MM.1S (cell line): ENCODE measurements at regions not wholly inside any gene's neighbourhood (a gene's known extent, or its start where the extent isn't known, plus 50 kb on each side); places are given as distances from the start of the nearest gene placed in this dataset.

Experiments
- DNase-seq: peaks from one replicate; pipeline ENCODE4 v3.0.0-alpha.2; 2015
- H2AFZ ChIP-seq: fragments of 300-600 bp; sonication (generic); 2 replicates; pipeline ENCODE4 v1.6.0; 2016; ENCODE audit warnings: antibody characterized with exemption, low read length
- H3F3A ChIP-seq: fragments of 300-600 bp; sonication (generic); 2 replicates; pipeline ENCODE4 v1.6.1; 2016; ENCODE audit warnings: mild to moderate bottlenecking, antibody characterized with exemption, low read length, moderate library complexity, mixed read lengths; ENCODE audit not compliant: insufficient read depth
- H3K27ac ChIP-seq: fragments of 300-600 bp; sonication (generic); 2 replicates; pipeline ENCODE4 v1.5.1; 2016; ENCODE audit warnings: mild to moderate bottlenecking, low read length
- H3K27me3 ChIP-seq: fragments of 300-600 bp; sonication (generic); replicated peaks from 2 replicates; pipeline ENCODE4 v1.6.0; 2016; ENCODE audit warnings: low read length; ENCODE audit not compliant: insufficient read depth
- H3K36me3 ChIP-seq: fragments of 300-600 bp; sonication (generic); replicated peaks from 2 replicates; pipeline ENCODE4 v1.6.1; 2016; ENCODE audit warnings: mild to moderate bottlenecking, low read length, mixed read lengths; ENCODE audit not compliant: insufficient read depth
- H3K4me1 ChIP-seq: fragments of 300-600 bp; sonication (generic); 2 replicates; pipeline ENCODE4 v1.6.1; 2016; ENCODE audit warnings: low read length, mixed read lengths
- H3K4me2 ChIP-seq: fragments of 300-600 bp; sonication (generic); 2 replicates; pipeline ENCODE4 v1.6.0; 2016; ENCODE audit warnings: low read depth, low read length
- H3K4me3 ChIP-seq: fragments of 300-600 bp; sonication (generic); 2 replicates; pipeline ENCODE4 v1.5.1; 2016; ENCODE audit warnings: low read length, mixed read lengths
- H3K79me2 ChIP-seq: fragments of 300-600 bp; sonication (generic); 2 replicates; pipeline ENCODE4 v1.6.1; 2016; ENCODE audit warnings: mixed run types, low read length, mixed read lengths
- H3K9ac ChIP-seq: fragments of 300-600 bp; sonication (generic); 2 replicates; pipeline ENCODE4 v1.6.1; 2016; ENCODE audit warnings: low read length, mixed read lengths
- H3K9me2 ChIP-seq: fragments of 300-600 bp; sonication (generic); replicated peaks from 2 replicates; pipeline ENCODE4 v1.6.1; 2016; ENCODE audit warnings: mild to moderate bottlenecking, low read length, mixed read lengths; ENCODE audit not compliant: insufficient read depth
- H3K9me3 ChIP-seq: fragments of 300-600 bp; sonication (generic); replicated peaks from 2 replicates; pipeline ENCODE4 v1.6.1; 2016; ENCODE audit warnings: mild to moderate bottlenecking, low read length, mixed read lengths; ENCODE audit not compliant: insufficient read depth
- H4K20me1 ChIP-seq: fragments of 300-600 bp; sonication (generic); 2 replicates; pipeline ENCODE4 v1.6.1; 2016; ENCODE audit warnings: mild to moderate bottlenecking, low read length, moderate library complexity, mixed read lengths; ENCODE audit not compliant: insufficient read depth
- CTCF ChIP-seq: fragments of 300-600 bp; sonication (generic); IDR thresholded peaks from 2 replicates; pipeline ENCODE4 v1.5.1; 2016; ENCODE audit warnings: antibody characterized with exemption, low read length, mixed read lengths
- EZH2 ChIP-seq: fragments of 300-600 bp; sonication (generic); optimal IDR thresholded peaks from 2 replicates; pipeline ENCODE3; 2017; ENCODE audit warnings: low read depth, mild to moderate bottlenecking, antibody characterized with exemption, low read length, mixed read lengths
- EZH2phosphoT487 ChIP-seq: fragments of 300-600 bp; sonication (generic); IDR thresholded peaks from 2 replicates; pipeline ENCODE4 v1.6.1; 2018; ENCODE audit warnings: antibody characterized with exemption, low read length

- H3F3A ChIP-seq = no peaks in the 10 kb centered on the region
- H3K36me3 ChIP-seq = no peaks in the 10 kb centered on the region
- TF ChIP-seq EZH2 (no peak), CTCF (no peak), EZH2phosphoT487 (no peak)
- H3K27me3 ChIP-seq = no peaks in the 10 kb centered on the region
- no peak overlapping the region for H3K4me2 ChIP-seq
- H3K27ac ChIP-seq = no peak overlapping the region
- DNase-seq = no peak
- H3K4me1 ChIP-seq = no peaks in the 10 kb centered on the region
- no peaks in the 10 kb centered on the region for H4K20me1 ChIP-seq
- H3K9me3 ChIP-seq = no peaks in the 10 kb centered on the region
- H3K79me2 ChIP-seq = no peaks in the 10 kb centered on the region
- no peak overlapping the region for H3K9ac ChIP-seq
- H3K4me3 ChIP-seq = no peak overlapping the region
- H2AFZ ChIP-seq = no peak overlapping the region
- no peaks in the 10 kb centered on the region for H3K9me2 ChIP-seq
These were observed 227.6 kb upstream of the WSB1 start for GRCh38 chr17:27066315-27066714.

DNA sequence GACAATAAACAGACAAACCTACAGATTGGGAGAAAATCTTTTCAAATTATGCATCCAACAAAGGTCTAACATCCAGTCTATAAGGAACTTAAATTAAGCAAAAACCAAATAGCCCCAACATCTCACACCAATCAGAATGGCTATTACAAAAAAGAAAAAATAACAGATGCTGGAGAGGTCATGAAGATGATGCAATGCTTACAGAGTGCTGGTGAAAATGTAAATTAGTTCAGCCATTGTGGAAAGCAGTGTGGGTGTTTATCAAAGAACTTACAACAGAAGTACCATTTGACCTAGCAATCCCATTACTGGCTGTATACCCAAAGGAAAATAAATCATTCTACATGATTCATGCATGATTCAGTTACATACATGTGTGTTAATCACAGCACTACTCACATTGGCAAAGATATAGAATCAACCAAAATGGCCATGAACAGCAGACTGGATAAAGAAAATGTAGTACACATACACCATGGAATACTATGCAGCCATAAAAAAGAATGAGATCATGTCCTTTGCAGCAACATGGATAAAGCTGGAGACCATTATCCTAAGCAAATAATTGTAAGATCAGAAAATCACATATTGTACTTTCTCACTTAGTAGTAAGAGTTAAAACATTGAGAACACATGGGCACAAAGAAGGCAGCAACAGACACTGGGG, 223.9 kb upstream of the WSB1 start:
- no peak overlapping the region for H3K4me2 ChIP-seq
- H3K9me2 ChIP-seq = no peaks in the 10 kb centered on the region
- H3K9me3 ChIP-seq = no peaks in the 10 kb centered on the region
- no peaks in the 10 kb centered on the region for H4K20me1 ChIP-seq
- no peaks in the 10 kb centered on the region for H3F3A ChIP-seq
- TF ChIP-seq CTCF (no peak), EZH2phosphoT487 (no peak), EZH2 (no peak)
- H2AFZ ChIP-seq = no peak overlapping the region
- DNase-seq = no peak
- no peak overlapping the region for H3K9ac ChIP-seq
- no peak overlapping the region for H3K4me3 ChIP-seq
- no peaks in the 10 kb centered on the region for H3K27me3 ChIP-seq
- no peaks in the 10 kb centered on the region for H3K36me3 ChIP-seq
- no peaks in the 10 kb centered on the region for H3K4me1 ChIP-seq
- no peaks in the 10 kb centered on the region for H3K79me2 ChIP-seq
- no peak overlapping the region for H3K27ac ChIP-seq

- Histone ChIP-seq H3K4me3 (no peak overlapping the region), H3K9me2 (no peaks in the 10 kb centered on the region), H3K9me3 (no peaks in the 10 kb centered on the region), H3K79me2 (no peaks in the 10 kb centered on the region), H2AFZ (no peak overlapping the region), H3F3A (no peaks in the 10 kb centered on the region), H3K27me3 (no peaks in the 10 kb centered on the region), H4K20me1 (no peaks in the 10 kb centered on the region), H3K9ac (no peak overlapping the region), H3K4me1 (no peaks in the 10 kb centered on the region), H3K36me3 (no peaks in the 10 kb centered on the region), H3K4me2 (no peak overlapping the region), H3K27ac (no peak overlapping the region)
- no peak for DNase-seq
- TF ChIP-seq EZH2phosphoT487 (no peak), EZH2 (no peak)
These were observed 223.1 kb upstream of the WSB1 start for GRCh38 chr17:27070836-27071235.

GRCh38 chr17:27072885-27073284, 221.0 kb upstream of the WSB1 start:
- H3K4me3 ChIP-seq = no peak overlapping the region
- no peaks in the 10 kb centered on the region for H3K36me3 ChIP-seq
- H3K9ac ChIP-seq = no peak overlapping the region
- no peak overlapping the region for H3K27ac ChIP-seq
- TF ChIP-seq EZH2phosphoT487 = no peak
- DNase-seq = no peak
- H3K9me2 ChIP-seq = no peaks in the 10 kb centered on the region
- no peaks in the 10 kb centered on the region for H4K20me1 ChIP-seq
- no peak overlapping the region for H3K4me2 ChIP-seq
- H3K4me1 ChIP-seq = no peaks in the 10 kb centered on the region
- no peaks in the 10 kb centered on the region for H3K79me2 ChIP-seq
- no peaks in the 10 kb centered on the region for H3K9me3 ChIP-seq
- H2AFZ ChIP-seq = no peak overlapping the region
- no peaks in the 10 kb centered on the region for H3F3A ChIP-seq
- no peaks in the 10 kb centered on the region for H3K27me3 ChIP-seq
